Testis (tissue), 2 donors: ENCODE measurements at regions not wholly inside any gene's neighbourhood (a gene's known extent, or its start where the extent isn't known, plus 50 kb on each side); places are given as distances from the start of the nearest gene placed in this dataset.
"Not testable (repeated sequence)": the region's sequence is repeated elsewhere in the genome, so short reads cannot be mapped to it uniquely, and the experiment has no call there.

Source experiments
- DNase-seq: peaks from one replicate; pipeline ENCODE4 v3.0.0-alpha.2; 2019
- H3K27ac ChIP-seq, 2 donors: fragments of 200-600 bp; sonication (generic); one replicate each; pipeline ENCODE4 v1.5.1; 2019
- H3K27me3 ChIP-seq: fragments of 200-600 bp; sonication (generic); one replicate; pipeline ENCODE4 v1.5.1; 2019
- H3K36me3 ChIP-seq: fragments of 200-600 bp; sonication (generic); one replicate; pipeline ENCODE4 v1.5.1; 2017; ENCODE audit warnings: low read depth; ENCODE audit errors: missing control alignments
- H3K4me1 ChIP-seq: fragments of 200-600 bp; sonication (generic); one replicate; pipeline ENCODE4 v1.5.1; 2019
- H3K4me3 ChIP-seq, 2 donors: fragments of 200-600 bp; sonication (generic); one replicate each; pipeline ENCODE4 v1.5.1; 2017 to 2019
- H3K9me3 ChIP-seq: fragments of 200-600 bp; sonication (generic); one replicate; pipeline ENCODE4 v1.5.1; 2017
- POLR2A ChIP-seq: fragments of 450-650 bp; IDR thresholded peaks from one replicate; pipeline ENCODE4 v1.6.1; 2017; ENCODE audit warnings: antibody characterized with exemption, mild to moderate bottlenecking, moderate library complexity
- WGBS, 2 donors: methylation state at CpG; one replicate each; pipeline ENCODE4 v1.1.5; 2018; 5-methylcytosine and 5-hydroxymethylcytosine counted together
- intact Hi-C: fragments of 100-400 bp; cut with DNase I; formaldehyde crosslinking; loops from one replicate; pipeline ENCODE4 v1.15.1; 2023; ENCODE audit warnings: low total_unique reads
- TF ChIP-seq, protein P1 (sequence below), 3 experiments: fragments of 450-650 bp in 2 of 3; fragments of 200-600 bp in 1 of 3; sonication (generic) in 1 of 3; IDR thresholded peaks; one replicate each; pipeline ENCODE4 v1.5.1; 2016 to 2019; ENCODE audit warnings: antibody characterized with exemption in 3 of 3, mild to moderate bottlenecking in 2 of 3, moderate library complexity in 1 of 3

DNA sequence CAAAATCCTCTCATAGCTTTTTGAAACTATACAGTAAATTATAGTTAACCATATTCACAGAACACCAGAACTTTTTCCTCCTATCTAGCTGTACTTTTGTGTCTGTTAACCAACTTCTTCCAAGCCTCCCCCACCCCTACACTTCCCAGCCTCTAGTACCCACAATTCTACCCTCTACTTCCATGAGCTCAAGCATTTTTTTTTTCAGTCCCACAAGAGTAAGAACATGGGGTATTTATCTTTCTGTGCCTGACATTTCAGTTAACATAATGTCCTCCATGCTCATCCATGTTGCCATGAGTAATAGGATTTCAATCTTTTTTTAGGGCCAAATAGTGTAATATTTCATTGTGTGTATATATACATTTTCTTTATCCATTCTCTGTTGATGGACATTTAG is 128.3 kb upstream of the MAN2A1 start:
- Histone ChIP-seq H3K4me3 (no peak overlapping the region), H3K4me1 (no peaks in the 10 kb centered on the region), H3K27ac (no peak overlapping the region), H3K9me3 (no peaks in the 10 kb centered on the region), H3K27me3 (no peaks in the 10 kb centered on the region), H3K36me3 (no peaks in the 10 kb centered on the region)
- TF ChIP-seq, protein P1, sequence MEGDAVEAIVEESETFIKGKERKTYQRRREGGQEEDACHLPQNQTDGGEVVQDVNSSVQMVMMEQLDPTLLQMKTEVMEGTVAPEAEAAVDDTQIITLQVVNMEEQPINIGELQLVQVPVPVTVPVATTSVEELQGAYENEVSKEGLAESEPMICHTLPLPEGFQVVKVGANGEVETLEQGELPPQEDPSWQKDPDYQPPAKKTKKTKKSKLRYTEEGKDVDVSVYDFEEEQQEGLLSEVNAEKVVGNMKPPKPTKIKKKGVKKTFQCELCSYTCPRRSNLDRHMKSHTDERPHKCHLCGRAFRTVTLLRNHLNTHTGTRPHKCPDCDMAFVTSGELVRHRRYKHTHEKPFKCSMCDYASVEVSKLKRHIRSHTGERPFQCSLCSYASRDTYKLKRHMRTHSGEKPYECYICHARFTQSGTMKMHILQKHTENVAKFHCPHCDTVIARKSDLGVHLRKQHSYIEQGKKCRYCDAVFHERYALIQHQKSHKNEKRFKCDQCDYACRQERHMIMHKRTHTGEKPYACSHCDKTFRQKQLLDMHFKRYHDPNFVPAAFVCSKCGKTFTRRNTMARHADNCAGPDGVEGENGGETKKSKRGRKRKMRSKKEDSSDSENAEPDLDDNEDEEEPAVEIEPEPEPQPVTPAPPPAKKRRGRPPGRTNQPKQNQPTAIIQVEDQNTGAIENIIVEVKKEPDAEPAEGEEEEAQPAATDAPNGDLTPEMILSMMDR (IDR thresholded peaks at IDR 0.05) = no peak
- no peak for TF ChIP-seq POLR2A
- intact Hi-C loops = no loop called here
- DNase-seq = no peak

DNA sequence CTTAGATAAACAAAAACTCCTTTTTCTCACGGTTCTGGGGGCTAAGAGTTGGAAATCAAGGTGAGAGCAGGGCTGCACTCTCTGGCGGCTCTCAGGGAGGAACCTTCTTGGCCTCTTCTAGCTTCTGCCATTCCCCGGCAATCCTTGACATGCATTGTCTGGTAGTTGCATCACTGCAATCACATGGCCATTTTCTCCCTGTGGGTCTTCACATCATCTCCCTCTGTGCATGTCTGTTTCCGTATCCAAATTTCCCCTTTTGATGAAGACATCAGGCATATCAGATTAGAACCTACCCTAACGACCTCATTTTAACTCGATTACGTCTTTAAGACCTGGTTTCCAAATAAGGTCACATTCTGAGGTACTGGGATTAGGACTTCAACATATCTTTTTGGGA is 129.2 kb upstream of the MAN2A1 start:
- DNase-seq = no peak
- Histone ChIP-seq H3K27ac (no peak overlapping the region), H3K4me1 (no peaks in the 10 kb centered on the region), H3K9me3 (no peaks in the 10 kb centered on the region), H3K36me3 (no peaks in the 10 kb centered on the region), H3K27me3 (no peaks in the 10 kb centered on the region), H3K4me3 (no peak overlapping the region)
- TF ChIP-seq, protein P1 (IDR thresholded peaks at IDR 0.05) = no peak
- no peak for TF ChIP-seq POLR2A
- WGBS, 2 donors = 85 to 93% methylated on average over 7 of the region's 7 CpGs
- intact Hi-C loops = no loop called here

DNA sequence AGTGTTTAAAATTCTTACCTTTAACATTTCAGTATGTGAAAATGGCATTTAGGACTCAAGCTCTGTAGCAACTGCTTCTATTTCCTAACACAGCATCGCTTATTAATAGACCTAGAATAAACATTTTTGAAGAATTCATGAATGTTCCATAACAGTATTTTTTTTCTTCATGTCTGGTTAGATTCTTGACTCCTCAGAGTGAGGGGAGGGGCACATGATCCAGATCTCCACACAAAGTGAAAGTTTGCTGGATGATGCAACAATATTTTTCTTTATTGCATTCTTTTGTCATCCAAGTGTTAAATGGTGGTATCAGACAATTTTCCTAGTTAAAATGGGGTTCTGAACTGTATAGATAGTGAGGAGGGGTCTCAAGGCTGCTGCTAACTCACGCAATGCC is 130.8 kb upstream of the MAN2A1 start:
- no peak overlapping the region for H3K27ac ChIP-seq
- no peak overlapping the region for H3K4me3 ChIP-seq
- H3K36me3 ChIP-seq = no peaks in the 10 kb centered on the region
- TF ChIP-seq, protein P1 (IDR thresholded peaks at IDR 0.05) = no peak
- TF ChIP-seq POLR2A = no peak
- H3K27me3 ChIP-seq = no peaks in the 10 kb centered on the region
- no peak for DNase-seq
- intact Hi-C loops = no loop called here
- WGBS, 2 donors = 95 to 98% methylated on average over 2 of the region's 2 CpGs
- no peaks in the 10 kb centered on the region for H3K4me1 ChIP-seq
- no peaks in the 10 kb centered on the region for H3K9me3 ChIP-seq

DNA sequence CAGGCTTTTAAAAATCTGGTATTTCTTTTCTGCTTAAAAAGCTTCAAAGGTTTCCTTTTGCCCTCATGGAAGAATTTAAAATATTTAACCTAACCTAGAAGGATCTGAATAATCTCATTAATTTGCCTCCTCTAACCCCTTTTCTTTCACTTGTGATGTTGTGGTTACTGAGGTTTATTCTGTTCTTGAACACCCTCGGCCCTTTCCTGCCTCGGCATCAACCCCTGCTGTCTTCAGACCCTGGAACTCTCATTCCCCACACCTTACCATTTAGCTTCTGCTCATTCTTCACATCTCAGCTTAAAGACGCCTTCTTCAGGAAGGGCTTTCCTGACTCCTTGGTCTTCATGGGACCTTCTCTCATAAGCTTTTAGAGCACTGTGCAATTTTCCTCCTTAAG is 131.4 kb upstream of the MAN2A1 start:
- WGBS, 2 donors = 80% methylated on average over 3 of the region's 3 CpGs
- intact Hi-C loops = no loop called here
- Histone ChIP-seq H3K27me3 (no peaks in the 10 kb centered on the region), H3K4me1 (no peaks in the 10 kb centered on the region), H3K27ac (no peak overlapping the region), H3K9me3 (no peaks in the 10 kb centered on the region), H3K4me3 (no peak overlapping the region), H3K36me3 (no peaks in the 10 kb centered on the region)
- DNase-seq = no peak
- TF ChIP-seq POLR2A = no peak
- TF ChIP-seq, protein P1 (IDR thresholded peaks at IDR 0.05) = no peak

DNA sequence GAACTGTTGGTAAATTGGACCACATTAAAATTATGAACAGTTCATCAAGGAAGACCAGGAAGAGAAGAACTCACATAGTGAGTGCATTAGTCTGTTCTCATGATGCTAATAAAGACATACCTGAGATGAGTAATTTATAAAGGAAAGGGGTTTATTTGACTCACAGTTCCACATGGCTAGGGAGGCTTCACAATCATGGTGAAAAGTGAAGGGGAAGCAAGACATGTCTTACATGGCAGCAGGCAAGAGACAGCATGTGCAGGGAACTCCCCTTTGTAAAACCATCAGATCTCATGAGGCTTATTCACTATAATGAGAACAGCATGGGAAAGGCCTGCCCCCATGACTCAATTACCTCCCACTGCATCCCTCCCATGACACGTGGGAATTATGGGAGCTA is 135.9 kb upstream of the MAN2A1 start:
- TF ChIP-seq POLR2A = no peak
- TF ChIP-seq, protein P1 (IDR thresholded peaks at IDR 0.05) = no peak
- Histone ChIP-seq H3K36me3 (no peaks in the 10 kb centered on the region), H3K4me3 (no peak overlapping the region), H3K9me3 (no peaks in the 10 kb centered on the region), H3K27me3 (no peaks in the 10 kb centered on the region), H3K27ac (no peak overlapping the region), H3K4me1 (no peaks in the 10 kb centered on the region)
- intact Hi-C loops = no loop called here
- DNase-seq = no peak
- WGBS, 2 donors = 86 to 94% methylated on average over 1 of the region's 1 CpG

DNA sequence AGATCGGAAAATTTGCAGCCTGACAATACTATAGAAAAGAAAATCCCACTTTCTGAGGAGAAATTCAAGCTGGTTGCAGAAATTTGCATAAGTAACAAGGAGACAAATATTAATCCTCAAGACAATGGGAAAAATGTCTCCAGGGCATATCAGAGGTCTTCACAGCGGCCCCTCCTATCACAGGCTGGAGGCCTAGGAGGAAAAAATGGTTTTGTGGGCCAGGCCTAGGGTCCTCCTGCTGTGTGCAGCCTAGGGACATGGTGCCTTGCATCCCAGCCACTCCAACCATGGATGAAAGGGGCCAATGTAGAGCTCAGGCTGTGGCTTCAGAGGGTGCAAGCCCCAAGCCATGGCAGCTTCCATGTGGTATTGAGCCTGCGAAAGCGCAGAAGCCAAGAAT is 138.5 kb upstream of the MAN2A1 start:
- DNase-seq, H3K9me3 ChIP-seq, intact Hi-C loops, H3K27me3 ChIP-seq, H3K27ac ChIP-seq, H3K4me1 ChIP-seq, H3K4me3 ChIP-seq, H3K36me3 ChIP-seq: not testable (repeated sequence)
- WGBS, 2 donors = 92 to 94% methylated on average over 2 to 4 of the region's 4 CpGs
